ENCODE measurements at regions not wholly inside any gene's neighbourhood (a gene's known extent, or its start where the extent isn't known, plus 50 kb on each side); places are given as distances from the start of the nearest gene placed in this dataset.

DNA sequence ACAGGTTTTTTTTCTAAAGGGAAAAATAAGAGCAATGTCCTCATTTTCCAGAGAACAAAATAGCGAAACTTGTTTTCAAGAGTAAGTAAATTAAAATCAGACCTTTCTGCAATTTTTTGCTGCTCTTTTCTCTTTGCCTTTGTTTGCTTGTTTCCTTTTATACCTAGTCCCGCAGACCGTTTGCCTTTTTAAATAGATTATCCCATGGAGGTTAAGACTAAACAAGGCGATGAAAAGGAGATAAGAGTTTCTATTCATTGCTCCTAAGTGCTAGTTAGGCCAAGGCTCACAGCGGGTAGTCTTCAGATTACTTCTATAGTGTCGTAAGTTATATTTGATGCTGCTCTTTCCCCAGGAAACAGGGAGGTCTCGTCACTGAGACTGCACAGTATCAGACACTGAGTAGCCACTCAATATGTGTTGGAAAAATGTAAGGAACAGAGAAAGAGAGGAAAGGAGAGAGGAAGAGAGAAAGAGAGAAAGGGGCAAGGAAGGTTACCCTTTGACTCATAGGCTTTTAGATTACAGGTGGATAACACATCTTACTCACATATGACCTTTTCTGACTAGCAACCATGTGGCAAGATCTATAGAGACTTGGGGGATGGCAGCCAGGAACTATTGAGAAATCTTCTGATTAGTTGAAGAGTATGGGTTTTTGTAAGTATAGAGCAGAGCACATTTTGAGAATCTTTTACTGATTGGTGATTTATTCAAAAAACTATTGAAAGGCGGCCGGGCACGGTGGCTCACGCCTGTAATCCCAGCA, 107.5 kb upstream of the PARP11 start:
- intact Hi-C loops (cut with DNase I) = no loop called here
- Histone ChIP-seq H3K27ac (no peak overlapping the region), H3K27me3 (peaks cover 0 to 4% (median 0%) of the 10 kb centered on the region in 4 donors), H3K9me3 (peaks cover 0 to 17% (median 9%) of the 10 kb centered on the region in 3 donors), H3K4me3 (no peak overlapping the region), H3K4me1 (no peaks in the 10 kb centered on the region), H3K36me3 (no peaks in the 10 kb centered on the region)
- TF ChIP-seq, protein P1, sequence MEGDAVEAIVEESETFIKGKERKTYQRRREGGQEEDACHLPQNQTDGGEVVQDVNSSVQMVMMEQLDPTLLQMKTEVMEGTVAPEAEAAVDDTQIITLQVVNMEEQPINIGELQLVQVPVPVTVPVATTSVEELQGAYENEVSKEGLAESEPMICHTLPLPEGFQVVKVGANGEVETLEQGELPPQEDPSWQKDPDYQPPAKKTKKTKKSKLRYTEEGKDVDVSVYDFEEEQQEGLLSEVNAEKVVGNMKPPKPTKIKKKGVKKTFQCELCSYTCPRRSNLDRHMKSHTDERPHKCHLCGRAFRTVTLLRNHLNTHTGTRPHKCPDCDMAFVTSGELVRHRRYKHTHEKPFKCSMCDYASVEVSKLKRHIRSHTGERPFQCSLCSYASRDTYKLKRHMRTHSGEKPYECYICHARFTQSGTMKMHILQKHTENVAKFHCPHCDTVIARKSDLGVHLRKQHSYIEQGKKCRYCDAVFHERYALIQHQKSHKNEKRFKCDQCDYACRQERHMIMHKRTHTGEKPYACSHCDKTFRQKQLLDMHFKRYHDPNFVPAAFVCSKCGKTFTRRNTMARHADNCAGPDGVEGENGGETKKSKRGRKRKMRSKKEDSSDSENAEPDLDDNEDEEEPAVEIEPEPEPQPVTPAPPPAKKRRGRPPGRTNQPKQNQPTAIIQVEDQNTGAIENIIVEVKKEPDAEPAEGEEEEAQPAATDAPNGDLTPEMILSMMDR (IDR thresholded peaks at IDR 0.05) = no peak
- no peak for TF ChIP-seq POLR2A (IDR thresholded peaks at IDR 0.05)
- 76 to 77% methylated on average over 11 of the region's 11 CpGs for WGBS, 2 donors
- no peak for DNase-seq

DNA sequence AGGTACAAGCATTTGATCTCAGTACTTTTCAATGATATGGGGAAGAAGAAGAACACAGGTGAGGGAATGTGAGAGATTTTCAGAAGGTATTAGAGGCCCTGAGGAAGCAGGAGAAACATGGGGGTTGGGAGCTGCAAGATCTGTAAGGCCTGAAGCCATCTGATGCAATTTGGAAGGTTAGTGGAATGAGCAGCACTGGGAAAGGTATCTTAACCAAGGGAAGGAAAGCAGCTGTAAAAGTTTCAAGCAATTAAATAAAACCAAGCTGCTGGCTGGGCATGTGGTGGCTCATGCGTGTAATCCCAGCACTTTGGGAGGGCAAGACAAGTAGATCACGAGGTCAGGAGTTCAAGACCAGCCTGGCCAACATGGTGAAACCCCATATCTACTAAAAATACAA, 104.4 kb upstream of the PARP11 start:
- Histone ChIP-seq H3K4me3 (no peak overlapping the region), H3K36me3 (no peaks in the 10 kb centered on the region), H3K27ac (no peak overlapping the region), H3K9me3 (no peaks in the 10 kb centered on the region), H3K4me1 (peaks cover 0 to 11% (median 0%) of the 10 kb centered on the region in 3 donors), H3K27me3 (peaks cover 0 to 16% (median 0%) of the 10 kb centered on the region in 4 donors)
- DNase-seq = no peak
- intact Hi-C loops (cut with DNase I) = no loop called here
- WGBS, 2 donors = 83 to 84% methylated on average over 2 of the region's 2 CpGs
- TF ChIP-seq POLR2A (IDR thresholded peaks at IDR 0.05) = no peak
- TF ChIP-seq, protein P1 (IDR thresholded peaks at IDR 0.05) = no peak

DNA sequence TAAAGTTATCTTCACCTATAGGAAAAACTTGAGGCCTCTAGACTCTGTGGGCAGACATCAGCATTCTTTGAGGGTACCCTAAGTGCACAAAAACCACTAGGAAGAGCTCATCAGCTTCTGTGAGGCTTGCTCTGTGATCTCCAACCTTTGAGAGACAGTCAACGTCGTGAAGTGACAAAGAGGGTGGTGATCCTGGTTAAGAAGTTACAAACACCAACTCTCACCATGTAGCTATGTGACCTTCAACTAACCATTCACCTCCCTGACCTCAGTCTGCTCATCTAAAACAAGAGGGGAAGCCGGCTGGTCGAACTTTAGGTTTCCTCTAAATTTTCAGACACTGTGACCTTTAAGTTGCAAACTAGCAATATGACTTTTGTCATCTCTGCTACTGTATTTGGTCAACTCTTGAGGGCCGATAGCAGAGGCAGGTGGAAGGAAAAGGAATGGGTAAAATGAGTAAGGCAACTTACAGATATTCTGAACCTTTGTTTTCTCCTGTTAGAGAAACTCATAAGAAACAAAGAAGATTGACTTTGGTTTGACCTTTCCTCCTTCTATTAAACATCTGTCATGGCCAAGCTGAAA, 103.2 kb upstream of the PARP11 start:
- Histone ChIP-seq H3K4me1 (peaks cover 0 to 11% (median 0%) of the 10 kb centered on the region in 3 donors), H3K27me3 (peaks cover 0 to 26% (median 0%) of the 10 kb centered on the region in 4 donors), H3K4me3 (no peak overlapping the region), H3K9me3 (no peaks in the 10 kb centered on the region), H3K36me3 (no peaks in the 10 kb centered on the region), H3K27ac (no peak overlapping the region)
- whole genome bisulfite sequencing, 2 donors = 66 to 76% methylated on average over 5 of the region's 5 CpGs
- no peak for TF ChIP-seq POLR2A (IDR thresholded peaks at IDR 0.05)
- TF ChIP-seq, protein P1 (IDR thresholded peaks at IDR 0.05) = no peak
- intact Hi-C loops (cut with DNase I) = no loop called here
- DNase-seq = no peak

DNA sequence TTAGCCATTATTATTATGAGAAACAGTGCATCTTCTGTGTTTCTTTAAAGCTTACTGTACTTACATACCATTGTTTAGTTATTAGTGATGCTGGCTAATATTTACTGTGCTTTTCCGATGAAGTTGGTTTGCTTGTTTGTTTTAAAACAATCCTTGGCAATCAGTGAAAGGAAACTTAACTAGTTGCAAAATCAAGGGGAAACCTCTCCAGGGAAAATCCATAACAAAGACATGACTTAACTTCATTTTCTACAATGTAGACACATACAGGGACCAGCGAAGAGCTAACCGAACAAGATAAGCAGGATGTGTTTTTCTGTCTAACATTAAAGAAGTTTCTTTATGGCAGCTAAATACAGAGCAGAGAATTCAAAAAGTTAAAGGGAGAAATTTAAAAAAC, 102.5 kb upstream of the PARP11 start:
- Histone ChIP-seq H3K4me1 (peaks cover 0 to 11% (median 0%) of the 10 kb centered on the region in 3 donors), H3K36me3 (no peaks in the 10 kb centered on the region), H3K27ac (no peak overlapping the region), H3K9me3 (no peaks in the 10 kb centered on the region), H3K4me3 (no peak overlapping the region), H3K27me3 (peaks cover 0 to 32% (median 0%) of the 10 kb centered on the region in 4 donors)
- DNase-seq = no peak
- no peak for TF ChIP-seq POLR2A (IDR thresholded peaks at IDR 0.05)
- TF ChIP-seq, protein P1 (IDR thresholded peaks at IDR 0.05) = no peak
- 39 to 48% methylated on average over 3 of the region's 3 CpGs for WGBS, 2 donors
- intact Hi-C loops (cut with DNase I) = no loop called here

DNA sequence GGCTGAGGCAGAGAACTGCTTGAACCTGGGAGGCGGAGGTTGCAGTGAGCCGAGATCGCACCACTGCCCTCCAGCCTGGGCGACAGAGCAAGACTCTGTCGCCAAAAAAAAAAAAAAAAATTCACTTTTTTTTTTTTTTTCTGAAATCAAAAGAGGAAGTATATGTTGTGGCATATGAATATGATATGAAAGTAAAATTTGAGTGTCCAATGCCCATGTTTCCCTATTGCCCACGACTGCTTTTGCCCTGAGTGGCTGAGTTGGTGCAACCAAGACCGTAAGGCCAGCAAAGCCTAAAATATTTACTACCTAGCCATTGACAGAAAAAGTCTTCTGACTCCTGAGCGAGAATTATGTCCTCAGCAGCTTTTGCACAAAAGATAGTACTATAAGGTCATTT, 101.7 kb upstream of the PARP11 start:
- Histone ChIP-seq H3K4me3 (no peak overlapping the region), H3K9me3 (no peaks in the 10 kb centered on the region), H3K4me1 (peaks cover 0 to 11% (median 0%) of the 10 kb centered on the region in 3 donors), H3K27me3 (peaks cover 0 to 34% (median 0%) of the 10 kb centered on the region in 4 donors), H3K36me3 (no peaks in the 10 kb centered on the region), H3K27ac (no peak overlapping the region)
- TF ChIP-seq, protein P1 (IDR thresholded peaks at IDR 0.05) = no peak
- no peak for TF ChIP-seq POLR2A (IDR thresholded peaks at IDR 0.05)
- WGBS, 2 donors = 72 to 86% methylated on average over 5 to 6 of the region's 8 CpGs
- intact Hi-C loops (cut with DNase I) = no loop called here
- no peak for DNase-seq
